SK-N-SH (cell line): ENCODE measurements at regions not wholly inside any gene's neighbourhood (a gene's known extent, or its start where the extent isn't known, plus 50 kb on each side); places are given as distances from the start of the nearest gene placed in this dataset.

Experiments used
- CTCF ChIA-PET: fragments of 300-600, 350-600 bp; formaldehyde crosslinking; extraction: SDS; loops from one replicate; lab custom pipeline; 2021; lab: Yijun Ruan, JAX
- POLR2A ChIA-PET: fragments of 350-600 bp; sonication (Branson Sonifier 250); formaldehyde crosslinking; extraction: SDS; loops from one replicate; lab custom pipeline; 2020; ENCODE audit warnings: antibody characterized with exemption, inconsistent platforms; lab: Yijun Ruan, JAX
- DNase-seq: peaks from one replicate; pipeline ENCODE4 v3.0.0; 2012
- H2AFZ ChIP-seq: fragments of 200-600 bp; sonication (generic); 2 replicates; pipeline ENCODE4 v1.8.1; 2016; ENCODE audit warnings: antibody characterized with exemption, mild to moderate bottlenecking, low read depth
- H3F3A ChIP-seq: fragments of 200-600 bp; sonication (generic); replicated peaks from 2 replicates; pipeline ENCODE3; 2016; ENCODE audit warnings: antibody characterized with exemption, mild to moderate bottlenecking; ENCODE audit not compliant: insufficient read depth
- H3K27ac ChIP-seq, 2 experiments: fragments of 200-500 bp in 1 of 2; fragments of 200-600 bp in 1 of 2; sonication (Bioruptor generic) in 1 of 2; sonication (generic), shearing (Covaris generic) in 1 of 2; 2 replicates each; pipeline versions ENCODE4 v1.5.1 to v1.6.1; 2014 to 2016; ENCODE audit warnings: low read depth in 2 of 2, inconsistent platforms in 1 of 2, low read length in 1 of 2, mild to moderate bottlenecking in 1 of 2, mixed read lengths in 1 of 2
- H3K27me3 ChIP-seq: fragments of 200-600 bp; sonication (generic), shearing (Covaris generic); 2 replicates; pipeline ENCODE4 v1.6.1; 2016; ENCODE audit warnings: mixed run types; ENCODE audit not compliant: insufficient read depth
- H3K36me3 ChIP-seq, 2 experiments: fragments of 200-500 bp in 1 of 2; fragments of 200-600 bp in 1 of 2; sonication (Bioruptor generic) in 1 of 2; sonication (generic) in 1 of 2; replicated peaks in 1 of 2; 2 replicates each; pipeline versions ENCODE3 to v1.5.1; 2014 to 2016; ENCODE audit warnings: low read length in 1 of 2, mild to moderate bottlenecking in 1 of 2; ENCODE audit not compliant: insufficient read depth in 2 of 2, control insufficient read depth in 1 of 2
- H3K4me1 ChIP-seq, 2 experiments: fragments of 200-500 bp in 1 of 2; fragments of 200-600 bp in 1 of 2; sonication (Bioruptor generic) in 1 of 2; sonication (generic), shearing (Covaris generic) in 1 of 2; 2 replicates each; pipeline versions ENCODE4 v1.5.1 to v1.6.1; 2014 to 2016; ENCODE audit warnings: low read depth in 1 of 2, low read length in 1 of 2, mixed run types in 1 of 2; ENCODE audit not compliant: insufficient read depth in 2 of 2, control insufficient read depth in 1 of 2
- H3K4me2 ChIP-seq: fragments of 200-600 bp; sonication (generic), shearing (Covaris generic); 2 replicates; pipeline ENCODE4 v1.6.1; 2017; ENCODE audit warnings: mixed run types
- H3K4me3 ChIP-seq, 2 experiments: fragments of 200-500 bp in 1 of 2; fragments of 200-600 bp in 1 of 2; sonication (Bioruptor generic) in 1 of 2; sonication (generic), shearing (Covaris generic) in 1 of 2; 2 replicates each; pipeline versions ENCODE4 v1.5.1 to v1.8.1; 2014 to 2016; ENCODE audit warnings: low read depth in 2 of 2, inconsistent platforms in 1 of 2, low read length in 1 of 2, mild to moderate bottlenecking in 1 of 2, mixed read lengths in 1 of 2, moderate library complexity in 1 of 2
- H3K79me2 ChIP-seq: fragments of 200-600 bp; sonication (generic); 2 replicates; pipeline ENCODE4 v1.8.1; 2017; ENCODE audit warnings: mild to moderate bottlenecking; ENCODE audit not compliant: insufficient read depth
- H3K9ac ChIP-seq: fragments of 200-600 bp; sonication (generic); 2 replicates; pipeline ENCODE4 v1.6.1; 2017; ENCODE audit warnings: mixed run types
- H3K9me2 ChIP-seq: fragments of 200-600 bp; sonication (generic); 2 replicates; pipeline ENCODE4 v1.6.1; 2017; ENCODE audit warnings: mixed run types
- H3K9me3 ChIP-seq: fragments of 200-600 bp; sonication (generic); 2 replicates; pipeline ENCODE4 v1.6.1; 2017; ENCODE audit warnings: mixed run types, mild to moderate bottlenecking, moderate library complexity
- H4K20me1 ChIP-seq: fragments of 200-600 bp; sonication (generic); 2 replicates; pipeline ENCODE4 v1.6.1; 2017; ENCODE audit warnings: mild to moderate bottlenecking, mixed run types; ENCODE audit not compliant: insufficient read depth
- CHD2 ChIP-seq: fragments of 150-350 bp; IDR thresholded peaks from 2 replicates; pipeline ENCODE4 v1.6.1; 2018; ENCODE audit warnings: low read length; ENCODE audit not compliant: partially characterized antibody
- EP300 ChIP-seq, 2 experiments: IDR thresholded peaks; 2 replicates each; pipeline versions ENCODE4 v1.4.0 to v1.6.1; 2012; ENCODE audit warnings: borderline replicate concordance in 1 of 2, low read depth in 1 of 2, low read length in 1 of 2
- FOSL2 ChIP-seq: IDR thresholded peaks from 2 replicates; pipeline ENCODE4 v1.4.0; 2012; ENCODE audit warnings: low read depth, mild to moderate bottlenecking, moderate library complexity, borderline replicate concordance
- FOXJ3 ChIP-seq: sonication (generic); formaldehyde crosslinking; IDR thresholded peaks from 2 replicates; pipeline ENCODE4 v1.5.1; 2020; ENCODE audit warnings: mild to moderate bottlenecking, missing genetic modification reagents
- FOXM1 ChIP-seq: IDR thresholded peaks from 2 replicates; pipeline ENCODE4 v1.4.0; 2012; ENCODE audit warnings: low read depth, mild to moderate bottlenecking
- IRF3 ChIP-seq: fragments of 150-350 bp; IDR thresholded peaks from 2 replicates; pipeline ENCODE4 v1.6.1; 2016; ENCODE audit warnings: mild to moderate bottlenecking, low read depth, low read length
- MAX ChIP-seq: IDR thresholded peaks from 2 replicates; pipeline ENCODE4 v1.4.0; 2012; ENCODE audit warnings: low read depth
- POLR2AphosphoS5 ChIP-seq: IDR thresholded peaks from 2 replicates; pipeline ENCODE4 v1.6.1; 2012; ENCODE audit warnings: low read depth, low read length
- RAD21 ChIP-seq: IDR thresholded peaks from 2 replicates; pipeline ENCODE4 v1.6.1; 2012; ENCODE audit warnings: mild to moderate bottlenecking, low read length
- REST ChIP-seq: IDR thresholded peaks from 2 replicates; pipeline ENCODE4 v1.6.1; 2012; ENCODE audit warnings: mild to moderate bottlenecking, low read depth, low read length, moderate library complexity
- RXRA ChIP-seq: IDR thresholded peaks from 2 replicates; pipeline ENCODE4 v1.4.0; 2012; ENCODE audit warnings: low read depth, mild to moderate bottlenecking, borderline replicate concordance
- SMC3 ChIP-seq: IDR thresholded peaks from 2 replicates; pipeline ENCODE4 v1.6.1; 2012; ENCODE audit warnings: low read depth, low read length, improper control_type of control experiment
- TAF1 ChIP-seq: IDR thresholded peaks from 2 replicates; pipeline ENCODE4 v1.6.1; 2012; ENCODE audit warnings: low read depth, mild to moderate bottlenecking, low read length, moderate library complexity, borderline replicate concordance
- TCF12 ChIP-seq: IDR thresholded peaks from 2 replicates; pipeline ENCODE4 v1.4.0; 2012
- TEAD4 ChIP-seq: IDR thresholded peaks from 2 replicates; pipeline ENCODE4 v1.4.0; 2012; ENCODE audit warnings: mild to moderate bottlenecking, borderline replicate concordance; ENCODE audit not compliant: insufficient read depth
- USF1 ChIP-seq: IDR thresholded peaks from 2 replicates; pipeline ENCODE4 v1.4.0; 2012; ENCODE audit warnings: low read depth, borderline replicate concordance
- YY1 ChIP-seq: IDR thresholded peaks from 2 replicates; pipeline ENCODE4 v1.4.0; 2012; ENCODE audit warnings: low read depth, mild to moderate bottlenecking
- WGBS: methylation state at CpG from one replicate; pipeline ENCODE4 v1.1.6; 2017; ENCODE audit warnings: low lambda C conversion rate; 5-methylcytosine and 5-hydroxymethylcytosine counted together

- Histone ChIP-seq H3K9me2 (no peaks in the 10 kb centered on the region), H3K79me2 (no peaks in the 10 kb centered on the region), H3F3A (no peaks in the 10 kb centered on the region), H3K4me3 (no peak overlapping the region), H3K27ac (no peak overlapping the region), H3K9me3 (no peaks in the 10 kb centered on the region), H2AFZ (no peak overlapping the region), H3K36me3 (no peaks in the 10 kb centered on the region), H3K27me3 (no peaks in the 10 kb centered on the region), H3K4me2 (no peak overlapping the region), H4K20me1 (no peaks in the 10 kb centered on the region), H3K9ac (no peak overlapping the region), H3K4me1 (no peaks in the 10 kb centered on the region)
- TF ChIP-seq TEAD4 (no peak), FOXJ3 (CRISPR knock-in tag) (no peak), RAD21 (no peak), TAF1 (no peak), MAX (no peak), EP300 (IDR thresholded peaks at IDR 0.05; ENCODE audit: borderline replicate concordance in 1 of 2, low read depth in 1 of 2, low read length in 1 of 2) (no peak), USF1 (no peak), REST (no peak), RXRA (no peak), FOXM1 (no peak), IRF3 (no peak), TCF12 (no peak), POLR2AphosphoS5 (no peak), CHD2 (no peak), YY1 (no peak), FOSL2 (no peak), SMC3 (no peak)
- ChIA-PET POLR2A (no interaction called here), CTCF (interaction anchor here (1.2 to 1.6 kb wide), 2 partner anchors 16 to 192 kb away, joined by 4 to 7 read pairs; no protein-coding TSS in a partner anchor)
- no peak for DNase-seq
- WGBS: 28% methylated on average over 1 of the region's 1 CpG
Observed at GRCh38 chr4:154998773-154999172, 209.7 kb upstream of the NPY2R start.
